A673 (cell line): ENCODE measurements at regions not wholly inside any gene's neighbourhood (a gene's known extent, or its start where the extent isn't known, plus 50 kb on each side); places are given as distances from the start of the nearest gene placed in this dataset.

ENCODE experiments used
- BruUV-seq: library from RNA; stranded (reverse); fragments of 400-500 nt; replicated peaks from 2 replicates; lab custom pipeline; 2021; lab: Mats Ljungman, UMichigan
- CTCF ChIA-PET: fragments of 300-600 bp; sonication (Branson Sonifier 250); formaldehyde crosslinking; loops from one replicate; lab custom pipeline; 2022; ENCODE audit warnings: antibody characterized with exemption; lab: Charles Lee
- POLR2A ChIA-PET: fragments of 300-600 bp; sonication (Branson Sonifier 250); formaldehyde crosslinking; loops from one replicate; lab custom pipeline; 2022; ENCODE audit warnings: antibody characterized with exemption; ENCODE audit not compliant: low non-redundant PET; lab: Charles Lee
- DNase-seq: peaks from one replicate; pipeline ENCODE4 v3.0.0-alpha.2; 2015; ENCODE audit warnings: low spot score
- H3K27ac ChIP-seq: fragments of 200-600 bp; sonication (generic); 2 replicates; pipeline ENCODE4 v1.5.1; 2016; ENCODE audit warnings: mixed run types, low read depth, mild to moderate bottlenecking, mixed read lengths, antibody characterized with exemption, low read length; ENCODE audit not compliant: poor library complexity, severe bottlenecking
- H3K27me3 ChIP-seq: fragments of 200-600 bp; sonication (generic); replicated peaks from 2 replicates; pipeline ENCODE4 v1.6.1; 2017; ENCODE audit warnings: mixed run types, low read depth, mild to moderate bottlenecking, mixed read lengths, antibody characterized with exemption, low read length; ENCODE audit not compliant: insufficient read depth, poor library complexity
- H3K36me3 ChIP-seq: fragments of 200-600 bp; sonication (generic); 2 replicates; pipeline ENCODE4 v1.6.1; 2016; ENCODE audit warnings: mixed run types, mild to moderate bottlenecking, mixed read lengths, antibody characterized with exemption, low read length; ENCODE audit not compliant: insufficient read depth, poor library complexity, severe bottlenecking
- H3K4me1 ChIP-seq: fragments of 200-600 bp; sonication (generic); 2 replicates; pipeline ENCODE4 v1.6.1; 2017; ENCODE audit warnings: mixed run types, mild to moderate bottlenecking, mixed read lengths, antibody characterized with exemption, low read length; ENCODE audit not compliant: insufficient read depth, poor library complexity, severe bottlenecking
- H3K4me3 ChIP-seq: fragments of 200-600 bp; sonication (generic); 2 replicates; pipeline ENCODE4 v1.5.1; 2016; ENCODE audit warnings: low read depth, mixed run types, mild to moderate bottlenecking, mixed read lengths, low read length; ENCODE audit not compliant: poor library complexity, severe bottlenecking
- H3K9me3 ChIP-seq: fragments of 200-600 bp; sonication (generic); 2 replicates; pipeline ENCODE4 v1.6.1; 2016; ENCODE audit warnings: mixed run types, low read depth, mild to moderate bottlenecking, mixed read lengths, antibody characterized with exemption, low read length; ENCODE audit not compliant: poor library complexity, severe bottlenecking
- CTCF ChIP-seq: fragments of 300-800, 200-600 bp; sonication (generic); conservative IDR thresholded peaks from 2 replicates; pipeline ENCODE4 v1.5.1; 2017; ENCODE audit warnings: low read depth, mild to moderate bottlenecking, antibody characterized with exemption, low read length, moderate library complexity, mixed read lengths
- EZH2 ChIP-seq: fragments of 200-600 bp; sonication (generic); IDR thresholded peaks from 2 replicates; pipeline ENCODE4 v1.6.1; 2017; ENCODE audit warnings: borderline replicate concordance, low read depth, mild to moderate bottlenecking, mixed read lengths, antibody characterized with exemption, low read length; ENCODE audit not compliant: poor library complexity, severe bottlenecking
- intact Hi-C: fragments of 100-400 bp; cut with micrococcal nuclease; formaldehyde crosslinking; loops from one replicate; pipeline ENCODE4 v1.10.0; 2022; ENCODE audit not compliant: unreplicated experiment

- ChIA-PET CTCF (no interaction called here), POLR2A (no interaction called here)
- H3K9me3 ChIP-seq, result no peaks in the 10 kb centered on the region
- peaks cover 3% of the 10 kb centered on the region for H3K4me1 ChIP-seq
- H3K27ac ChIP-seq, result no peak overlapping the region
- no peak for TF ChIP-seq CTCF
- no peak for TF ChIP-seq EZH2
- no peak overlapping the region for H3K4me3 ChIP-seq
- no TSS peak for BruUV-seq
- no peaks in the 10 kb centered on the region for H3K27me3 ChIP-seq
- DNase-seq, result no peak
- H3K36me3 ChIP-seq, result no peaks in the 10 kb centered on the region
- intact Hi-C loops, result no loop called here
Observed at GRCh38 chr12:81022531-81022930, 55.3 kb upstream of the ACSS3 start.

- BruUV-seq, result no TSS peak
- no peaks in the 10 kb centered on the region for H3K9me3 ChIP-seq
- CTCF ChIA-PET, result no interaction called here
- no peak for TF ChIP-seq CTCF
- no peak for TF ChIP-seq EZH2
- peaks cover 3% of the 10 kb centered on the region for H3K4me1 ChIP-seq
- H3K27ac ChIP-seq, result no peak overlapping the region
- POLR2A ChIA-PET, result no interaction called here
- H3K4me3 ChIP-seq, result no peak overlapping the region
- intact Hi-C loops, result no loop called here
- H3K36me3 ChIP-seq, result no peaks in the 10 kb centered on the region
- DNase-seq, result no peak
- no peaks in the 10 kb centered on the region for H3K27me3 ChIP-seq
Observed at GRCh38 chr12:81021834-81022233, 56.0 kb upstream of the ACSS3 start.

GRCh38 chr12:81021131-81021748 lies 56.6 kb upstream of the ACSS3 start:
- DNase-seq, result no peak
- H3K36me3 ChIP-seq, result no peaks in the 10 kb centered on the region
- ChIA-PET CTCF (no interaction called here), POLR2A (interaction anchor here (0.7 kb wide), 1 partner anchor 187 kb away, joined by 4 read pairs; no protein-coding TSS in a partner anchor)
- H3K9me3 ChIP-seq, result no peaks in the 10 kb centered on the region
- H3K4me1 ChIP-seq, result peaks cover 3% of the 10 kb centered on the region
- no peak for TF ChIP-seq CTCF
- TF ChIP-seq EZH2, result no peak
- H3K27ac ChIP-seq, result no peak overlapping the region
- no peaks in the 10 kb centered on the region for H3K27me3 ChIP-seq
- H3K4me3 ChIP-seq, result no peak overlapping the region
- no TSS peak for BruUV-seq
- intact Hi-C loops, result no loop called here
